DMS 273 treated with DMSO at 0.1 percent for 48 hours (cell line): ENCODE measurements at regions not wholly inside any gene's neighbourhood (a gene's known extent, or its start where the extent isn't known, plus 50 kb on each side); places are given as distances from the start of the nearest gene placed in this dataset.

ENCODE experiments used
- DNase-seq: peaks from one replicate; lab custom pipeline; 2025; lab: John Stamatoyannopoulos, UW

- no peak for DNase-seq
Observed at GRCh38 chr18:21997207-21998143, 171.9 kb upstream of the GATA6 start.

- no peak for DNase-seq
Observed at GRCh38 chr18:21998486-21998885, 170.9 kb upstream of the GATA6 start.

DNA sequence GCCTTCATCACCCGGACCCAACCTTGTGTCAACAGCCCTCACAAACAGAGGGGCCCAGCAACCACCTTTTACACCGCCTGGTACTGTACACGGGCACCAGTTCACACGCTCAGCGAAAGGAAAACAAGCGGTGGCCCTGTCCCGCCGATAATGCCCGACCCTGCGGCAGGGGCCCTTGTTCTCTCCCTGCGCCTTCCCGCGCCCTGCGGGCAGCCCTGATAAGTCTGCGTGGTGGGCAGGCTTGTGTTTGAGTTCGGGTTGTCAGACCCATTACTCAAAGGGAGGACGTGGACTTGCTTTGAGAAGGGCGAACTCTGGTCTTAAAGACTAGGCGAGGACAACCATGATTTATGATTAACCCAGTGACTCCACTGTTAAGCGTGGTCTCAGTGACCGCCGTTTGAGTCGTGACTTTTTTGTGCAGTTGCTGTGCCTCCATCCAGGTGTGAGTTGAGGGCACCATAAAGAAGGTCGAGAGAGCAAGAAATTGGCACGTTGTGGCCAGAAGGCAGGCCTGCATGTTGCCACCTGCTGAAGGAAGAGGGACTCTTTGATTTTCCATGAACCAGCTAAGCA lies 167.4 kb upstream of the GATA6 start:
- no peak for DNase-seq

DNA sequence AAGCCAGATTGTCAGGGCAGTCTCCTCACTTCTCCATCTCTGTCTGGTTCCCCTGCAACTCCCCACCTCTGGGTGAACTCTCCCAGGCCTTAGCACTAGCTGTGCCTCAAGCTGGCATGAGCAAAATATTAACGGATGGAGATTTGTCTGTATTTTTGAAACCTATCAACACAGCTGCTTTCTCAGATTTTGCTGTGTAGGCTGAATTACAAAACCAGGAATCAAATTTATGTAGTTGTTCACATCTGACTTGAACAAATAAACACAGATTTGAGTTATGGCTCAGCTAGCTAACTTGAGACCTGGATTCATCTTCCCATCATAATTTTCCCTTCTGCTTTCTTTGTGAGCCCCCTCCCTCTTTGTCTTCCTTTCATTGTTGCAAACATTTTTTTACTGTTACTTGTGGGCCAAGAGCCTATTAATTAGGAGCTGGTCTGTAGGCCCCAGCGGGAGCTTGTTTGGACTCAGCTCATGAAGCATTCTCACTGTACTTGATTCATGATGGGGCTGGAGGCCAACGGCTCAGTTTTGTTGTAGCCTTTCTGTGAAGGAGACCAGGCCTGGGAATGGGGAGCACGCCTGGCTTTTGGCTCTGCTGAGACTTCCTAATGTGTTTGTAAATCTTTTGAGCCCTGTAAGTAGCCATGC lies 164.1 kb upstream of the GATA6 start:
- no peak for DNase-seq

DNA sequence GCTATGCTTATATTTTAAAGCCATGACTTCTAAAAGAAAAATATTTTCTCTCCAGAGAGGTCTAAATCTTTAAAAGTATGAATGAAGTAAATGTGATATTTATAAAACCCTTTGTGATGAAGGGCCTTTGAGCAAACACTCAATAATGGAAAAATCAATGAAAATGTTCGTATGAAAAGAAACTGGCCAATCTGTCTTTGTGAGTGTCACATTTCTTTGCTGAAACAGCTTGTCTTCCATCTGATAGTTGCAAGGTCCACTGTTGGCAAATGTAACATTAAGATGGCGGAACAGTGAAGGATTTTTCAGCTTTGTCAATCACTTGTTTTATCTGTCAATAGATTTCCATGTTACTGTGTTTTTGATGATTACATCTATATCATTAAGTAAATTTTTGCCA lies 162.9 kb upstream of the GATA6 start:
- DNase-seq: no peak

GRCh38 chr18:22009242-22009641 lies 160.1 kb upstream of the GATA6 start:
- DNase-seq: no peak

GRCh38 chr18:22013993-22014392 lies 155.4 kb upstream of the GATA6 start:
- no peak for DNase-seq

DNA sequence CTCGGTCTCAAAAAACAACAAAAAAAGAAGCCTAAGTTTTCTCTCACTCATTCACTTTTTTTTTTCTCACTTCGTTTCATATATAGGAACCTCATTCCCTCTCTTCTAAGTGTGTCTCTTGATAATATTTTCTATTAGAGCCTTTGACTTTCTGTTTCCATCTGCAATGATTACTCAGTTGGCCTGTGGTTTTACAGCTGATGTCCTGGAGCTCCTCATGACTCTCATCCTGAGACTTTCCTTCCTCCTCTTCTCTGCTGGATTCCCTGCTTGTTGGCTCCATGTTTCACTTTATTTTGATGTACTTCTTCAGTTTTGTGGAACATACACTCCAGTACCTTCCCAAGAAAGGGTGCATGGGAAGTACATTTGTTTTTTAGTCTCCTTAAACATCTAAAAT lies 154.2 kb upstream of the GATA6 start:
- DNase-seq: no peak

- DNase-seq: no peak
Observed at GRCh38 chr18:22018366-22018765, 151.0 kb upstream of the GATA6 start.

DNA sequence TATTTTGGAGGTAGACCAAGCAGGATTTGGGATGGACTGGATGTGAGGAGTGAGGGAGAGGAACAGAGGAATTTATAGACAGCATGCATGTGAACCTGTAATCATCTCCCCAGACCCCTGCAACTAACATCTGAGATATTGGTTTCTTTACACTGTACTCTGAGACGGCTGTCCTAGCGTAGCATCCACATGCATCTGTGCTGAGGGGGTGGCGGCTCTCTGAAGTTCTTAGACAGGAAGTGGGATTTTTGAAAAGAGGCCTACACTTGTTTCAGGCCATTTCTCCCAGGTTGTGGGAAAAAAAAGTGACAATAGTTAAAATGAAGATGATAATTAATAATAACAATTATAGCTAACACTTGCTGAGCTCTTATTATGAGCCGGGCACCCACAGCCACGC lies 150.2 kb upstream of the GATA6 start:
- no peak for DNase-seq

GRCh38 chr18:22020127-22020866 lies 149.1 kb upstream of the GATA6 start:
- DNase-seq: no peak

GRCh38 chr18:22020867-22021370 lies 148.5 kb upstream of the GATA6 start:
- DNase-seq: no peak

DNA sequence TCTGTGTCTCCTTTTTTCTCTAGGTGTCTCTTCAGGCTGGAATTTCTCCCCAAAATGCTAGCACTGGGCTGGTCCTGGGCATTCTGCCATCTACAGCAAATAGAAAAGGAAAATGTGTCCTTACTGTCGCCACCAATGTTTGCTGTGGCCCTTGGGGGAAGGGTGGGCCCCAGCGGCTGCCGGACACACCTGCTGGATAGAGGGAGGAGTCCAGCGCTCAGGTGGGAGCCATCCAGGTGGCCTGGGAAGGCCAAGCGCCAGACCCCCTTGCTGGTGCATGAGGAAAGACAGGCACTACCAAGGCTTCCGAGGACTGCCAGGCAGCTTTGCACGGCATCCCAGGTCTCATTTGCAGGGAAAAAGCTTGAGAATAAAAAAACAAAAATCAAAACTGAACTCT lies 147.7 kb upstream of the GATA6 start:
- no peak for DNase-seq

- no peak for DNase-seq
Observed at GRCh38 chr18:22024924-22025323, 144.5 kb upstream of the GATA6 start.

DNA sequence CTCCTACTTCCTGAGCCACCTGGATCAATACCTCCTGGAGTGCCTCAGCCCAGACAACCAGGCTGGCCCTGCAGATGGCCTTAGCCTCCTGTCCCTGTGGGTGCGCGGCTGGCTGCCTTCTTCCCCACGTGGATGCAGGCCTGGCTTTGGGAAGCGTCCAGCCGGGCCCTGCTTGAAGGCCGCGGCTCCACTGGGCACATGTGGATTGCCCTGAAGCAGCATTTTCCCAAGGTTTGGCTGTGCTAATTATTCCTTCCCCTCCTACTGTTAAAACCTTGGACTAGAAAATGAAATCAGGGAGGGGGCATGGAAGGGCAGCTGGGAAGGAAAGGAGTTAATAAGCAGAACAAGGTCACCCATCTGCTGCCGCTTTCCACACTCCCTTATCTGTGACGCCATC lies 143.0 kb upstream of the GATA6 start:
- DNase-seq: no peak

DNA sequence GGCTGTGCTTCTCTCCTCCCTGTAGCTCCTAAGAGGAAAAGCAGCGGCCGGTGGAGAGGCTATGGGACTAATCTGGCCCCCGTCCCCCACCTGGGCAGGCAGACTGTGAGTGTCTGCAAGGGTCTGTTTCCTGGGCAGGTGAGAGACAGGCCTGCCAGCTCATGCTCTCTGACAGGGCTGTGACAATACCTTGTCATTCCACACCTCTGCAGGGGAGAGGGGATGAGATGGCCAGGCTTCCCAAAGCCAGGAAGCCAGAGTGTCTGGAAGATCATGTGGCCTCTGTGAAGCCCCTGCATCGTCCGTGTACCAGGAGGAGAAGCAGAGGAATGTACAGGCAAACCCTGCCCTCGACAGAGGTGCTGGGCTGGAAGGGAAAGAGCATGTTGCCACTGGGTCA lies 142.5 kb upstream of the GATA6 start:
- no peak for DNase-seq

- DNase-seq: no peak
Observed at GRCh38 chr18:22031611-22032010, 137.8 kb upstream of the GATA6 start.

GRCh38 chr18:22032392-22032961 lies 136.9 kb upstream of the GATA6 start:
- no peak for DNase-seq

DNA sequence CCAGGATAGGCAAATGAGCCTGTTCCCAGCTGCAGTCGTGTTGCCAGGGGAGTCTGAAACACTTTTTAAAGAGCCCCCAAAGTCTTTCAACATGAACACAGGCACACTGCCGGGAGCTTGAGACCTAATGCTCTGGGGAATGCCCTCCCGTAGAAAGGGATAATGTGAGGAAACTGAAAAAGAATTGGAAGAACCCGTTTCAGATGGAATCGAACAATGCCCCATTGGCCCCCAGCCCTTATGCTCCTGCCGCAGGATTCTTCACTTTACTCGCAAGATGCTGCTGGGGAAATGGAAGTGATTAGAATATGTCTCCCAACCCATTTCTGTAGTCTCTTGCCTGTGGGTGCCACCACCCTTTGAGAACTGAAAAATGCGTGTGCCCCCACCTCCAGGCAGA lies 136.3 kb upstream of the GATA6 start:
- no peak for DNase-seq

GRCh38 chr18:22034276-22034675 lies 135.1 kb upstream of the GATA6 start:
- DNase-seq: no peak

- no peak for DNase-seq
Observed at GRCh38 chr18:22040533-22040932, 128.9 kb upstream of the GATA6 start.

GRCh38 chr18:22043837-22044236 lies 125.6 kb upstream of the GATA6 start:
- DNase-seq: no peak
